ENCODE measurements at regions not wholly inside any gene's neighbourhood (a gene's known extent, or its start where the extent isn't known, plus 50 kb on each side); places are given as distances from the start of the nearest gene placed in this dataset.

DNA sequence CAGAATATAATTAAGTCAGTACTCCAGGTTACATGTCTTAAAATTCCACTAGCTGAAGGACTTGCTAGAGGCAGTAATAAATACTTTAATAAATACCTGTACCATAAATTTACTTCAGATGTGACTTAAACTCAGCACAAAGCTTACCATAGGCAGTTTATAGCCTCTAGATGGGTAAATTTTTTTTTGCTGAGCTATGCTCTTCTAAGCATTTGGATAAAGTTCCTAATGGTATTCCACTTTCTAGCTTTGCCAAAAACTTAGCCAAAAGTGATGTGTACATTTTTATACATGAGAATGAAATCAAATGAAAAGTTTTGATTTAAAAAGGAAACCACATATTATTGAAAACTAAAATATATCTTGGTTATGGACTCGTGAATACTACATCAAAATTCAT lies 63.7 kb upstream of the DHX40 start:
- ChIA-PET CTCF (interaction anchor here (1.2 kb wide), 1 partner anchor 19 kb away, joined by 4 read pairs; no protein-coding TSS in a partner anchor), POLR2A (interaction anchor here (0.5 kb wide), 1 partner anchor 21 kb away, joined by 4 read pairs; no protein-coding TSS in a partner anchor)
- H3K27me3 ChIP-seq (ENCODE audit: control insufficient read depth, insufficient read depth, low read length): no peaks in the 10 kb centered on the region
- DNase-seq (ENCODE audit: low read depth, low spot score): no peak
- no peak overlapping the region for H3K4me3 ChIP-seq (ENCODE audit: low read depth, low read length)
- TF ChIP-seq, protein P1, sequence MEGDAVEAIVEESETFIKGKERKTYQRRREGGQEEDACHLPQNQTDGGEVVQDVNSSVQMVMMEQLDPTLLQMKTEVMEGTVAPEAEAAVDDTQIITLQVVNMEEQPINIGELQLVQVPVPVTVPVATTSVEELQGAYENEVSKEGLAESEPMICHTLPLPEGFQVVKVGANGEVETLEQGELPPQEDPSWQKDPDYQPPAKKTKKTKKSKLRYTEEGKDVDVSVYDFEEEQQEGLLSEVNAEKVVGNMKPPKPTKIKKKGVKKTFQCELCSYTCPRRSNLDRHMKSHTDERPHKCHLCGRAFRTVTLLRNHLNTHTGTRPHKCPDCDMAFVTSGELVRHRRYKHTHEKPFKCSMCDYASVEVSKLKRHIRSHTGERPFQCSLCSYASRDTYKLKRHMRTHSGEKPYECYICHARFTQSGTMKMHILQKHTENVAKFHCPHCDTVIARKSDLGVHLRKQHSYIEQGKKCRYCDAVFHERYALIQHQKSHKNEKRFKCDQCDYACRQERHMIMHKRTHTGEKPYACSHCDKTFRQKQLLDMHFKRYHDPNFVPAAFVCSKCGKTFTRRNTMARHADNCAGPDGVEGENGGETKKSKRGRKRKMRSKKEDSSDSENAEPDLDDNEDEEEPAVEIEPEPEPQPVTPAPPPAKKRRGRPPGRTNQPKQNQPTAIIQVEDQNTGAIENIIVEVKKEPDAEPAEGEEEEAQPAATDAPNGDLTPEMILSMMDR (IDR thresholded peaks at IDR 0.05; ENCODE audit: low read depth, low read length): no peak
- H3K9me3 ChIP-seq (ENCODE audit: control insufficient read depth, insufficient read depth, low read length): no peaks in the 10 kb centered on the region
- no peak overlapping the region for H3K27ac ChIP-seq (ENCODE audit: low read depth, low read length)

DNA sequence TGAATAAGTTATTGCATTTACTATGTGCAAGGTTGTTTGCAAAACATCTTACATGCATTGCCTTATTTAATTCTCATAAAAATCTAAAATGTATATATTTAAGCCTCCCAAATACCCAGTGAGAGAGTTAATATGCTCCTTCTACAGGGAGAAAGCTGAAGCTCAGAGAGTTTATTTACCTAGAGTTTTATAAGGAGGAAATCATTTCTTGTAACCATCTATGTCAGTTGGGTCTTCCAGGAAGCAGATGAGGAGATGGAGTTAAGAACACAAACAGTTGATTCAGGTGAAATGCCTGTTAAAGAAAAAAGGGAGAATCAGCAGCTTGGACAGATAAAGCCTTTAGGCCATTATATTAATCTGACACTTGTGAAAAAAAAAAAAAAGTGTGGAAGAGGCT lies 62.6 kb upstream of the DHX40 start:
- TF ChIP-seq, protein P1 (IDR thresholded peaks at IDR 0.05; ENCODE audit: low read depth, low read length): no peak
- CTCF ChIA-PET: interaction anchor here (0.6 kb wide), 1 partner anchor 27 kb away, joined by 4 read pairs; no protein-coding TSS in a partner anchor

DNA sequence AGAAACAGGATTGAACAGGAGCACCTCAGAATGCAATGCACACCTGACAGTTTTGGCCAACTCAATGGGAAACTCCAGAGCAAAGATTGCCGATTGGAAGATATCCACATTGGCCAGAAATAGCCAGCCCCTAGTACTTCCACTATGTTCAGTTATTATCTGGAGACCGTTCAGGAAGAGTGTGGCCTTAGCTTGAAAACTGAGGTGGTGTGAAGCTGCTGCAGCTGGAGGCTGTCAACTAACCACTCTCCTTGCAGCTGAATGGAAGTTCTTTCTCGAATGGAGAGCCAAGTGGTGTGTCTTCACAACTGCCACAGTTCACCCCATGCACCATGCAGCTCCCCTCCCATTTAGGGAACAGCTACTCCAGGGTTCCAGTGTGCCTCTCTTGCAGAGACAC lies 61.9 kb upstream of the DHX40 start:
- H3K27ac ChIP-seq (ENCODE audit: low read depth, low read length): no peak overlapping the region
- ChIA-PET CTCF (no interaction called here), POLR2A (no interaction called here)
- H3K27me3 ChIP-seq (ENCODE audit: control insufficient read depth, insufficient read depth, low read length): no peaks in the 10 kb centered on the region
- TF ChIP-seq, protein P1 (IDR thresholded peaks at IDR 0.05; ENCODE audit: low read depth, low read length): no peak
- no peak for DNase-seq (ENCODE audit: low read depth, low spot score)
- H3K9me3 ChIP-seq (ENCODE audit: control insufficient read depth, insufficient read depth, low read length): no peaks in the 10 kb centered on the region
- no peak overlapping the region for H3K4me3 ChIP-seq (ENCODE audit: low read depth, low read length)

More for the DNA sequence above, 62.6 kb upstream of the DHX40 start:
- no peak overlapping the region for H3K4me3 ChIP-seq (ENCODE audit: low read depth, low read length)
- H3K9me3 ChIP-seq (ENCODE audit: control insufficient read depth, insufficient read depth, low read length): no peaks in the 10 kb centered on the region
- H3K27ac ChIP-seq (ENCODE audit: low read depth, low read length): no peak overlapping the region
- POLR2A ChIA-PET: no interaction called here
- no peaks in the 10 kb centered on the region for H3K27me3 ChIP-seq (ENCODE audit: control insufficient read depth, insufficient read depth, low read length)
- no peak for DNase-seq (ENCODE audit: low read depth, low spot score)

DNA sequence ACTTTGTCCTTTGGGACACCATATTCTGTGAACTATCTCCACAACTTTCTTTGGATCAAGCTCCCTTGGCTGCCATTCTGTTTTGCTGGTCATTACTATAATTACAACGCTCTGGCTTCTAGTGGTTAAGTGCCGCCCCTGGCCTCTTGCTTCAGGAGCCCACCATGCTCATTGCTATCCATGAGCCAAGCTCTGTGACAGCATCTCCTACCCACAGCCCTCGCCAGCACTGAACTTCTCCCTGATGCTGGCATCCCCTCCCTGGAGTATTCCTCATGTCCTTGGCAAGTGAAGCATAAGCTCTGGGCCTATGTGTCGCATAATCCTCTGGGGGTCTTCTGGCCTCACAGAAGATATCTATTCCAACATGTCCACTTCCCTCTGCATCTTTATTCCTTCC lies 60.6 kb upstream of the DHX40 start:
- DNase-seq (ENCODE audit: low read depth, low spot score): no peak
- no peaks in the 10 kb centered on the region for H3K27me3 ChIP-seq (ENCODE audit: control insufficient read depth, insufficient read depth, low read length)
- H3K9me3 ChIP-seq (ENCODE audit: control insufficient read depth, insufficient read depth, low read length): no peaks in the 10 kb centered on the region
- CTCF ChIA-PET: no interaction called here
- H3K4me3 ChIP-seq (ENCODE audit: low read depth, low read length): no peak overlapping the region
- TF ChIP-seq, protein P1 (IDR thresholded peaks at IDR 0.05; ENCODE audit: low read depth, low read length): no peak
- H3K27ac ChIP-seq (ENCODE audit: low read depth, low read length): no peak overlapping the region
- POLR2A ChIA-PET: no interaction called here

DNA sequence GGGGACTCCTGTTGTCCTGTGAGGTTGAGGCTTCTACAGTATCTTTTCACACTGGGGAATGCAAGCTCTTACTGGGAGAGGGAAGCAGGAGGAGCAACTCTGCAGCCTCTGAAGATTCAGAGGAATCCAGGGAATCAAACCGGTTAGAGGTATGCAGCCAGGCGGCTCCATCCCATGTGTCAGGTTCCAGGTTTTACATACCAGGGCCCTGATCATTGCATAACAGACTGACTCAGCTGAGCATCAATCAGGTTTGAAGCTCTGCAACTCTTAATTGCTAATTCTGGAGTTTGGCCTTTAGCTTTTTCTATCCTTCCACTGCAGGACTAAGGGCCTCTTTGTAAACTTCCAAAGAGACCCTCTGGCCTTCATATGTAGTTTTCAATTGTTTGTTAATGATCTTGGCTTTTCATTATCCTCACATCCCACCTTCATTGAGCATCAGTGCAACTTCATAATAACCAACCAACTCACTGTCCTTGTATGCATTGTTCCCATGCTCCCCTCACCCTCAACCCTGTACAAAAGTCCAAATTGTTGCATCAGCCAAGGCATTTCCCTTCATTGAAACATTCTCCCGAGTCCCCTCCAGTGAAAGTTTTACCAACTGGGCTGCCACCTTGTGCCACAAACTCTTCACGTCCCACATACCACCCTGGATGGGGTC lies 59.7 kb upstream of the DHX40 start:
- ChIA-PET CTCF (no interaction called here), POLR2A (no interaction called here)
- TF ChIP-seq, protein P1 (IDR thresholded peaks at IDR 0.05; ENCODE audit: low read depth, low read length): no peak
- Histone ChIP-seq H3K9me3 (ENCODE audit: control insufficient read depth, insufficient read depth, low read length) (no peaks in the 10 kb centered on the region), H3K27ac (ENCODE audit: low read depth, low read length) (no peak overlapping the region), H3K27me3 (ENCODE audit: control insufficient read depth, insufficient read depth, low read length) (no peaks in the 10 kb centered on the region), H3K4me3 (ENCODE audit: low read depth, low read length) (no peak overlapping the region)
- no peak for DNase-seq (ENCODE audit: low read depth, low spot score)
